Right ventricle myocardium inferior (tissue), 1 donor: ENCODE measurements at regions not wholly inside any gene's neighbourhood (a gene's known extent, or its start where the extent isn't known, plus 50 kb on each side); places are given as distances from the start of the nearest gene placed in this dataset.

Experiments
- ATAC-seq: fragments of 200-7000 bp; cut with Tn5 transposase; one replicate; pipeline ENCODE4 v1.9.1; 2020; ENCODE audit warnings: mild to moderate bottlenecking, moderate library complexity
- DNase-seq: peaks from one replicate; pipeline ENCODE4 v3.0.0; 2021; ENCODE audit errors: missing footprints
- intact Hi-C: fragments of 100-400 bp; cut with DNase I; formaldehyde crosslinking; loops from one replicate; pipeline ENCODE4 v1.11.0; 2022
- donor health status: DM: no; HTN: yes; CAD: no; lungs with severe emphysema.

GRCh38 chr1:79325705-79326104 is 319.2 kb upstream of the ADGRL4 start:
- intact Hi-C loops: no loop called here
- DNase-seq (no peak), ATAC-seq (no peak)

GRCh38 chr1:79325126-79325525 is 318.6 kb upstream of the ADGRL4 start:
- ATAC-seq: no peak
- intact Hi-C loops: no loop called here
- no peak for DNase-seq

GRCh38 chr1:79323239-79324025 is 316.9 kb upstream of the ADGRL4 start:
- intact Hi-C loops: no loop called here
- no peak for DNase-seq
- peak; percentile 42 for ATAC-seq

DNA sequence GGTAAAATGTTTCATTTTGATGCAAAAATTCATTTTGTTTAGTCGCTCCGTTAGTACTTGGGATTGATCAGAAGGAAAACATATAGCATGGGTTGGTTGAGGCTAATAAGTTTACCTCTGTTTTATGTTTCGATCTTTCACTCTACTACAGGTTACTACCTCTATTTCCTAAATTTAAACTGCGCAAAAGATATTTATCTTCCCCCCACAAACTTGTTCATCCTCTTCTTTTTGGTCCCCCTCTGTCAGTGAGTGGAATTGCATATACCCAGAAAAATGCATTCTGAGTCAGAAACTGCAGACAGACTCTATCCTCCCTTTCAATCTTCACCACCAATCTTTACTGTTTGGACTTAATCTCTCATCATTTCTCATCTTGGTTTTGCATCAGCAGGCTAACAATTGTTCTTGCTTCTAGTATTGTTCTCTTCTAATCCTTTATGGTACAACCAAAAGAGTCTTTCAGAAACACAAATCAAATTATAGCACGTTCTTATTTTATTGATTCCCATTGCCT is 316.0 kb upstream of the ADGRL4 start:
- ATAC-seq (no peak), DNase-seq (no peak)
- intact Hi-C loops: no loop called here

- no peak for DNase-seq
- no peak for ATAC-seq
- intact Hi-C loops: no loop called here
Observed at GRCh38 chr1:79312438-79312837, 305.9 kb upstream of the ADGRL4 start.

DNA sequence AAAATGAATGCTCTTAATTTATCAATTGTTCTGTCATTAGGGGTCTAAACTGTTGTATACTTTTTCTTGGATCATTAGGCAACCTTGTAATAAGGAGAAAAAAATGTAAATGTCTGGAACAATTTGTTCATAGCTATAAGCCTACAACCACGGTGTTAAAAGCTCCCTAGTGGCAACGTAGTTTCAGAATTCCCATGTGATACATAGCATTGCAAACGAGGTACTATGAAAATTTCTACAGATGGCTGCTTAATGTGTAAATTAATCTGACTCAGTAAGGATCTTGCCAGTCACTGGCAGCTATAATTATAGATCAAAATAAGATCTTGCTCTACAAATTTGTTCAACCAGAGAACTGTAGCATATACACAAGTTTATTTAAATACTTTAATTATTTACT is 304.1 kb upstream of the ADGRL4 start:
- no peak for DNase-seq
- intact Hi-C loops: no loop called here
- no peak for ATAC-seq

- intact Hi-C loops: loop anchor here (2.0 kb wide), 1 partner anchor 33 kb away; no protein-coding TSS in a partner anchor
- ATAC-seq (no peak), DNase-seq (no peak)
Observed at GRCh38 chr1:79304131-79304530, 297.6 kb upstream of the ADGRL4 start.

DNA sequence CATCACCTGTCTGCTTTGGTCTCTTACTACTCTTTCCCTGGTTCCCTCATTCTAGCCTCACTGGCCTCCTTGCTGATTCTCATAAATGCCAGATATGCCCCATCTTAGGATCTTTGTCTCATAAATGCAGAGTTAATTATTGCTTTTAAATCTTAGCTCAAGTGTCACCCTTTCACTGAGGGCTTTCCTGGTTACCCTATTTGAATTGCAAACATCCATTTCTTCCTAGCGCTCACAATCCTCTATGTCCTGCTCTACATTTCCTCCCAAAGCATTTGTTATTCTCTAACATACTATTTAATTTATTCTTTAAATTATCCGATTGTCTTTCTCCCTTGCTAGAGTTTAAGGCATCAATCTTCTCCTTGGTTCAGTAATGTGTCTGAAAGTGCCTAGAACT is 296.5 kb upstream of the ADGRL4 start:
- intact Hi-C loops: no loop called here
- DNase-seq (no peak), ATAC-seq (no peak)

DNA sequence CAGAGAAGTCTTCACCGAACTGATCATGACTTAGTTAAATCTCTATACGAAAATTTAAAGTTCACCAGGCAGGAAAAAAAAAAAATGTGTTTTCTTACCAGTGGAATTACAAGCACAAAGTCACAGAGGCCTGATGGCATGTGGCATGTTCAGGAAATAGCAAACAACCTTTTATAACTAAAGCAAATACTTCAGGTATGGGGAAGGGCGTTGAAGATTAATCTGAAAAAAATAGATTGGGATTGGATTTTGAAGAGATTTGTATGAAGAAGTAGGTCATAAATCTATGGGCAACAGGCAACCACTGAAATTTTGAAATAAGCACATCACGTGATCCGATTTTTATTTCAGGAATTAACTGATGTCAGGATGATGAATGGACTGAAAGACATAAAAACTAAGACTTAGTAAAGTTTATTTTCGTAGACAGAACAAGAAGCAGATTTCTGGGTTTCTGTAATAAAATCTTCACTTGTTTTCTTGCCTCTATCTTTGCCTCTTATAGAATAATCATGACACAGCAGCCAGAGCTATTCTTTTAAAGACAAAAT is 295.9 kb upstream of the ADGRL4 start:
- DNase-seq (no peak), ATAC-seq (no peak)
- intact Hi-C loops: no loop called here

DNA sequence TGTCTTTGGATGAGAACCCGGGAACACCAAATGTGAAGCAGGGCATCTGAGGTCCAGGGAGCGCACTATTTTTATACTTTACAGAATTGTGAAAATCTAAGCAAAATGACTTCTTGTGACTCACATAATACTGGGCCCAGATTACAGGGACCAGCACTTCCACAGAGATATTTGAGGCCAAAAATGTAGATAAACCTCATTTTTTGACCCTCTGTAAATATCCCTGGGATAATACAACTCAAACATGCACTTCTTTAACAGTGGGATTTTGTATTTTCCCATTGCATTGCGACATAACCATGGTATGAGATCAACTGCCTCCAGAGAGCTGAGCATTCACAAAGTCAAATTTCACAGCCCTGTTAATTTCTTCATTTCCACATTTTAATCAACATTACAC is 289.4 kb upstream of the ADGRL4 start:
- DNase-seq (no peak), ATAC-seq (peak; percentile 88)
- intact Hi-C loops: no loop called here

- intact Hi-C loops: no loop called here
- DNase-seq: no peak
- no peak for ATAC-seq
Observed at GRCh38 chr1:79293611-79294010, 287.1 kb upstream of the ADGRL4 start.

GRCh38 chr1:79290927-79291474 is 284.5 kb upstream of the ADGRL4 start:
- DNase-seq (no peak), ATAC-seq (no peak)
- intact Hi-C loops: no loop called here

DNA sequence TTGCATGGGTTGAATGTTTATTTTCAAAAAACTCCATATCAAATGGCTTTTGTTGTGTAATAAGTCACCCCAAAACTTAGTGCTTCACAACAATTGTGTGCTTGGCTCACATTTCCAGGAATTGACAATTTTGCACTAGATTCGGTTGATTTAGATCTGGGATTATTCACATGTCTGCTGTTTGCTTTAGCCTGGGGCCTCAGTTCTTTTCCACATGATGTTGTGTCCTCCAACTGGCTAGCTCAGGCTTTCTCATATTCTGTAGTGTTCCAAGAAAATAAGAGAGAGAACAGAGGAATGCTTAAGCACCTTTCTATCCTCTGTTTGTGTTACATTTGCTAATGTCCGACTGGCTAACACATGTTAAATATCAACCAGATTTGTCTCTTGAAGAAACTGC is 281.5 kb upstream of the ADGRL4 start:
- no peak for ATAC-seq
- intact Hi-C loops: no loop called here
- no peak for DNase-seq

- DNase-seq (no peak), ATAC-seq (no peak)
- intact Hi-C loops: no loop called here
Observed at GRCh38 chr1:79285667-79286066, 279.1 kb upstream of the ADGRL4 start.

DNA sequence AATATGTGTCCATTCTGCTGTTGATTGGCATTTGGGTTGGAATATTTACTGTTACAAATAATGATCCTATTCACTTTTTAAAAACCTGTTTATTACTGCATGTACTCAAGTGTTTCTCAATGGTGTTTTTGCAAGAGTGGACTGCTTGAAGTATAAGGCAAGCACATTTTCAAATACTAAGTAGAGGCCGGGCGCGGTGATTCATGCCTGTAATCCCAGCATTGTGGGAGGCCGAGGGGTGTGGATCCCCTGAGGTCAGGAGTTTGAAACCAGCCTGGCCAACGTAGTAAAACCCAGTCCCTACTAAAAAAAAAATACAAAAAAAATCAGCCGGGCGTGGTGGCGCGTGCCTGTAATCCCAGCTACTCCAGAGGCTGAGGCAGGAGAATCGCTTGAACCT is 276.9 kb upstream of the ADGRL4 start:
- ATAC-seq (no peak), DNase-seq (no peak)
- intact Hi-C loops: no loop called here

DNA sequence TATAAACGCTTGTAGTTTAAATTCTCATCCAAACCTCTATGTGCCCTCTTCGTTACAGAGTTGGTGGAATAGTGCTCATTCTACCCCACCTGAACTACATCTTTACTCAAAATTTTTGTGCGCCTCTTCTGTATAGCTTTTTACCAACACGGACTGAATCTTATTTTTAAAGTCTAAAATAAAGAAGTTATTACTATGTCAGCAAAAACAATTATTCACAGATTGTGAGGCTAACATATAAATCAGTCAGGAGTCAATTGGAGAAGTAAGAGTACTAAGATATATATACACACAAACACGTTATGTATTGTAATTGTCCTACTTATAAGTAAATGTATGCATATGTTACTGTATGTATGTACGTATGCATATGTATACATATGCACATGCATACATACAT is 274.9 kb upstream of the ADGRL4 start:
- intact Hi-C loops: no loop called here
- no peak for DNase-seq
- no peak for ATAC-seq

- intact Hi-C loops: loop anchor here (2.0 kb wide), 1 partner anchor 33 kb away; no protein-coding TSS in a partner anchor
- DNase-seq: no peak
- ATAC-seq: no peak
Observed at GRCh38 chr1:79271759-79272158, 265.2 kb upstream of the ADGRL4 start.

DNA sequence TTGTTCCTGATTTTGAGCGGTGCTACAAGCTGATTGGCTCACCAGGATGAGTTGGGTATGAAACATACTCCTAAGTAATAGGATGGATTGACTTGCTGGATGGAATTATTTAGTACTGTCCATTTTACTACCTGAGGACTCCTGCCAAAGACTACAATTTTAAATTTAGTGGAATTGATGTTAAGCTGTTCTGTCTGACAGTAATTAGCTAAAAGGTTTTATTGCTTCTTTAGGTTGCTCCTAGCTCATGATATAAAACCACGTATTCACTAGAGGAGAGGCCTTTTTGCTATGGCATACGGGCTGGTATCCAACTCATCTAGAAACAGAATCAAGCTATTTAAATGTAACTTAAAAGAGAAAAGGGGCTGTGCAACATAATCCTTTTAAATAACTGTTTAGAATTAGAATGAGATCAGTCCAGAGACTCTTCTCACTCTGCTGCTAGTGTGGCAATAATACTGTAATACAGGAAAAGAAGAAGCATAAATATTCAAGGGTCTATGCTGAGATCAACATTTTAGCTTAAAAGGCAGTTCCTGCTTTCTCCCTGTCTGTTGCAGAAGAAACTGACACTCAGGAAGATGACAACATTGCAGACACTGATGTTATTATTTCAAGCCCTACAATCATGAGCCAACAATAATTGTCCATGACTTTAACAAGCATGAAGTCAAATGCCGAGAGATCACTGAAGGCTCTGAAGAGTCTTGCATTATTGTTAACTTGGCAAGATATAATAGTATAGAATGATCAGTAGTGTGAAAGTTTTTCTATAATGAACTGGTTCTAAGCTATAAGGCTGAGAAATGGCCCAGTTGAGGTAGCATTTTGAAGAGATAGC is 258.7 kb upstream of the ADGRL4 start:
- DNase-seq (no peak), ATAC-seq (no peak)
- intact Hi-C loops: no loop called here

DNA sequence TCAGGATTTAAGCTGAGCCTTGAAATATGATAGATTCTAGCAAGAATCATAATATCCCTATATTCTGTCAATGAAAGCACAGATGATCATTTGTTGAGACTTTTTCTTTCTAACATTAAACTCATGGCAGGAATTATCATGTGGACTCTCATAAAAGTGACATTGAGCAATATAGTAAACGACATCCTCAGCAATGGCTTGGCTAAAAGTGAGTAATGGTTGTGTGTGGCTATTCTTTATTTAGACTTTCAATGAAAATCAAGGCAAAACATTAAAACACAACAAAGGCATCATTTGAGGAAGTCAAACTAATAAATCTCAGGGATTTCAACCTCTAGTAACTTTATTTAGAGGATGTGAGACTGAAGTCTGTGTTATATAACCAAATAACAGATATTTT is 257.8 kb upstream of the ADGRL4 start:
- DNase-seq: no peak
- no peak for ATAC-seq
- intact Hi-C loops: no loop called here
